Sciatic nerve (tissue), 2 donors: ENCODE measurements at regions not wholly inside any gene's neighbourhood (a gene's known extent, or its start where the extent isn't known, plus 50 kb on each side); places are given as distances from the start of the nearest gene placed in this dataset.

ENCODE experiments used
- ATAC-seq: fragments of 200-7000 bp; cut with Tn5 transposase; one replicate; pipeline ENCODE4 v1.9.1; 2020; ENCODE audit warnings: mild to moderate bottlenecking, moderate library complexity
- DNase-seq: peaks from one replicate; pipeline ENCODE4 v3.0.0-alpha.2; 2020; ENCODE audit warnings: low spot score
- intact Hi-C: fragments of 100-400 bp; cut with DNase I; formaldehyde crosslinking; loops from one replicate; pipeline ENCODE4 v1.14.2; 2022
- donor health status: DM: no; HTN: no; CAD: no.
- donor health status: DM: no; HTN: no; CAD: no.

- ATAC-seq, result no peak
- intact Hi-C loops, result no loop called here
- DNase-seq, result no peak
Measured at GRCh38 chr10:83959328-83959727, 180.0 kb upstream of the GHITM start.

DNA sequence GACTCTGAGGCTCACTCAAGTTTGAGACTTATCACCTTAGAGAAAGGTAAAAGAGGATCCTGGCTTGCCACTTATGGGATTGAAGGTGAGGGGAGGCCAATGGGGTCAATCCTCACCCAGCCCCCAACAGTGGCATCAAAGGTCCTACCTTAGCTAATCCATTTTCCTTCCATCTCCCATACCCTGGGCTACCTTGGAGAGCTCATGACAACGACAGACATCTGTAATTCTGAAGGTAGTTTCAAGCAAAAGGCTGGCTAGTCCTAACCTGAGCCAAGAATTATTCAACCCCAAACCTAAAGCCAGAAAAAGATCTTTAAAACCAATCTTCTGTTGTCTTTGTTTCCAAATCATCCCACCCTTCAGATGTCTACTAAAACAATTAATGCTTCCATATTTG lies 179.2 kb upstream of the GHITM start:
- ATAC-seq, result no peak
- intact Hi-C loops, result no loop called here

DNA sequence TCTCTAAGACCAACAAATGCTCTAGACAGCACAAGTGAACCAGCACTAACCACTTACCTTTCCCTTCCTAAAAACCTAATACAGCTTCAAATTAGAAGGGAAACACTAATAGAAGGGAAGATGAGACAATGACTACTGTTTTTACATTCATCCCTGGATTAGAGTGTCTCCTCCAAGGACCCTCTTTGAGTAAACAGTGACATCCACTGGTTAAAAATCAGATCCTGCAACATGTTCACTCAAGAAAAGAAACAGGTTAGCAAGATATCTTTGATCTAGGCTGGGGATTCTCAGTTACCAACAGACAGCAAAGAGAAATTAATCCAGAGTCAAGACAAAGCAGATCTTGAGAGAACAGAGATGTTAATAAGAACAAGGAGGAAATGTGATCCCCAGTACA lies 177.7 kb upstream of the GHITM start:
- DNase-seq, result no peak
- ATAC-seq, result no peak
- intact Hi-C loops, result no loop called here

More for the DNA sequence above, 179.2 kb upstream of the GHITM start:
- no peak for DNase-seq

DNA sequence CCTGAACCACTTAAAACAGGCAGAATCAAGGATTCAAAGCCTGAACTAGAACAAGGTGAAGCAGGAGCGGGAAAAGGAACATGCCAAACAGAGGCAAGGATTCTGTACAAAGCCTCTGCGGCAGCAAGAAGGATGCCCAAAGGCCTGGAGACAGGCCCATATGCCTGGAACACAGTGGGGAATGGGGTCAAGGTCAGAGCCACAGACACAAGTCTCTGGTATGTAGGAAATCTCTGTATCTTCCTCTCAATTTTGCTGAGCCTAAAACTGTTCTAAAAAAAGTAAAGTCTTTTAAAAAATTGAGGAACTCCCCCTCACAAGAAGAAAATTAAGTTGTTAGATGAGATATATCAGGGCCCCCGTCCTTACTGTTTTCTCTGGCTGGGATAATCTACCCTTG lies 175.9 kb upstream of the GHITM start:
- ATAC-seq (no peak), DNase-seq (no peak)
- intact Hi-C loops, result no loop called here

- DNase-seq (no peak), ATAC-seq (no peak)
- intact Hi-C loops, result no loop called here
Measured at GRCh38 chr10:83965473-83965872, 173.8 kb upstream of the GHITM start.

DNA sequence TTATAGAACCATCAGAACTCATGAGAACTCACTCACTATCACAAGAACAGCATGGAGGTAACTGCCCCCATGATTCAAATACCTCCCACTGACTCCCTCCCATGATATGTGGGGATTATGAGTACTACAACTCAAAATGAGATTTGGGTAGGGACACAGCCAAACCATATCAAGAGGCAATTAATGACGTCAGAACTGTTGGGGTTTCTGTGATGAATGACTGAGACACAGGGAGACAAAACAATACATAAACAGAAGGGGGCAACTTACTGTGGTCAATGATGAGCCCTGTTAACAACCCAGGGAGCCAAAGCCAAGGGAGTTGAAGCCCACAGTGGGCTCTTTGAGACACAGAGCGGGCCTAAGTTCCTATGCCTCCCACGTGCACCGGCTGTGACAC lies 171.3 kb upstream of the GHITM start:
- intact Hi-C loops, result no loop called here
- no peak for DNase-seq
- ATAC-seq, result no peak

GRCh38 chr10:83978681-83979383 lies 160.5 kb upstream of the GHITM start:
- ATAC-seq (no peak), DNase-seq (no peak)
- intact Hi-C loops, result no loop called here

- intact Hi-C loops, result no loop called here
- ATAC-seq (no peak), DNase-seq (no peak)
Measured at GRCh38 chr10:83982812-83983211, 156.5 kb upstream of the GHITM start.

- DNase-seq (no peak), ATAC-seq (no peak)
Measured at GRCh38 chr10:83983578-83984255, 155.6 kb upstream of the GHITM start.

DNA sequence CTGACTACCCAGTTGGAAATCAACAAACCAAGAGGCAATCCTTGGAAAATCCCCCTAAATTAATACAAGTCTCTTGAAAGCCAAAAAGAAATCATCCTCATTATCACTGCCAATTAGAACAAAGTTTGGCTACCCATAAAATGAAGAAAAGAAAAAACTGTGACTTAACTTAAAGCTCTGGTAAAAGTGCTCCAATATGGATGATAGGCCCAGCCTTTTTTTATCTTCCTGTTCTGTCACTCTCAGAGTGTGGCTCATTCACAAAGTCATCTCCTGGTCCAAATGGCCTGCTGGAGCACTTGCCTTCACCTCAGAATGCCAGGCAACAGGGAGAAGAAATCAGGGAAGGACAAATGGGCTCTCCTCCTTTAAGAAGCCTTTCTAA lies 155.1 kb upstream of the GHITM start:
- DNase-seq, result no peak
- intact Hi-C loops, result no loop called here
- ATAC-seq, result no peak

More at GRCh38 chr10:83983578-83984255, 155.6 kb upstream of the GHITM start:
- intact Hi-C loops, result no loop called here

DNA sequence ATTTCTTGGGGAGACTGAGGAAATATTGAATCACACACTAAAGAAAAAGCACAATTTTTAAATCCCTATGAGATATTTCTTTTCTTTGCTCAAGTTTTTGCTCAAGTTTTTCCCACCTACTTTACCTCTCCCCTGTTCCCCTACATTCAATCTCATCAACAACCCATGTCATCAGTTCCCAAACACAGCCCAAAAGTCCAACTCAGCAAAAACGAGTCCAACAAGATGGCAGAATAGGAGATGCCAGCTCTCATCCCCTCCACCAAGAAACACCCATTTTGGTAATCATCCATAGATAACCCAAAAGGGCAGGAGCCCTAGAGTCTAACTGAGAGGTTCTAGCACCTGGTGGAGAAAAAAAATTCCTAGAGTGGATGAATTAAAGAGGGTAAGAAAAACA lies 152.5 kb upstream of the GHITM start:
- intact Hi-C loops, result no loop called here
- no peak for DNase-seq
- ATAC-seq, result no peak

DNA sequence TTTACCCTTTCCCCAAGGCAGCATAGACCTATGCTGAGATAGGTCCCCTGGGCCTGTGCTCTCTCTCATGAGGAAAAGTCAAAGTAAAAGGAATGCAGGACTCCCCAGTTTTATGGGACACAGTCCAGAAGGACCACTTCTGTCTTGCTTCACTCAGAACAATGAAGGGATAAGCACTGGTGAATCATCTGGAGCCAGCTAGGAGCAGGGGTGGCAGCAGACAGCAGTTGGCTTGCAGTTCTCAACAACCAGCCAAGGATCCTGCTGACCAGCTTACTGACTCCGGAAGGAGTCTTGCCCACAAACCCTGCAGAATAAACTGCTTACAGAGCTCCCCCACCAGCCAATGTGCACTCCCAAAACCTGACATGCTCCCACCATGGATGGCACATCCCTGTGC lies 152.1 kb upstream of the GHITM start:
- DNase-seq (no peak), ATAC-seq (no peak)
- intact Hi-C loops, result no loop called here

- no peak for DNase-seq
- intact Hi-C loops, result no loop called here
- ATAC-seq, result no peak
Measured at GRCh38 chr10:83988435-83988834, 150.9 kb upstream of the GHITM start.

DNA sequence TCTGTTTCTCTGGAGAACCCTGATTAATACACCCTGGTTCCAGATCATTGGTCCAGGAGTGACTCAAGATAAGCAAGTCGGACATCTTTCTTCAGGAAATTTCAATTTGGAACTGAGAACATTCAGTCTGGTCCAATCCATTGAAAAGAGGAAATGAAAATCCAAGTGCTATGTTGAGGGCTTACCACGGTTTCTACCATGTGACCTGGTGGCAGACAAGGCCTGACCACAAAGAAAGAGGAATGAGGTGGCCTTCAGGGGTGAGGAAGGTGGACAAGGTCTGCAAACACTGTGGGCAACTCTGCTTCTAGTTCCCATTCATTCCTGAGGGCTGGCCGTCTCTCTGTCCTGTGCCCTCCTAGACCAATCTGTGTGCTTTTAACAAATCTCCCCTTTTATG lies 149.2 kb upstream of the GHITM start:
- DNase-seq, result no peak
- intact Hi-C loops, result no loop called here
- peak; percentile 52 for ATAC-seq

DNA sequence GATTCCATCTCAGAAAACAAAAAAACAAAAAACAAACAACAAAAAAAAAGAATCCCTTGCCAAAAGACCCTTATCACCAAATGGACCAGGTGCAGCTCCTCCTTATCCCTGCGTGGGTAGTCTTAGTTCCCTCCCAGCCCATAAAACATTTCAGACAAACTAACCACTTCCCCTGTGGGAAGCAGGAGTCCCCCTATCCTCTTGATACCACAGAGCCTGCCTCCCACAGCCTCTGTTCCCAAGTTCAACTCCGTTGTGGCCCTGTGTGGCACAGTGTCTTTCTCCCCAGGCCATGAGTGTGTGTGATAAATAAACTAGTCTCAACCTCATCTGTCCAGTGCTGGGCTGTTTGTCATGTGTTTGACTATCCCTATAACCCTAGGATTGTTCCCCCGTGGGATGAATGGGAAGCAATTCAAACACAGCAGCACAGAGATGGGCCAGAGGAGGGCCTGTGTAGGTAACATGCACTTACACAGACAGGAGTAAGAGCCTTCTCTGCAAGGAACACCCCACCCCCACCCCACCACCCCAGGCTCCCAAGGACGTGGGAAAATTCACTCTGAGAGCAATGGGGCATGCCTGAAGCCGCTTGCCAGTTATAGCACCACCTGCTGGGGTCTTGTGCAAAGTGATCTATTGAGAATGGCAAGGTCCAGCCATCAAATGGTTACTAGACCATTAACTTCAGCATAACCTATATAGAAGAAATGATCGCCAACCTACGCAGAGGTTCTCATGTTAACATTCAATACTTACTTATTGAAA lies 147.1 kb upstream of the GHITM start:
- ATAC-seq (no peak), DNase-seq (no peak)
- intact Hi-C loops, result no loop called here

DNA sequence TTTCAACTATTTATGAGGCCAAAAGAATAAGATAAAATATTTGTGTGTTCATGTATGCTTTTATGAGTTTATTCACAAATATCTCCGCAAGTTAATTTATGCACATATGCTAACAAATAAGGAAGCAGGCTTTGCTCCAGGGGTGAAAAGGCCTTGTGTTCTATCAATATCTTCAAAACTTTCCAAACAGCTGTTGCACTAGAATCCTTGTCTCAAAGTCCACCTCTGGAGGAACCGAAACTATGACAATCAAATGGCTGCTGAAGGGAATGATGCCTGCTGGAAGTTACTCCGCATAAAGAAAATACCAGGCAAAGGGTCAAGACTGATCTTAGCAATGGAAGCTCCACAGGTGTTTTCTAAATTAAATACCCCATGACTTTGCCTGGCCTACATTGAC lies 145.0 kb upstream of the GHITM start:
- ATAC-seq, result no peak
- DNase-seq, result no peak
- intact Hi-C loops, result no loop called here

DNA sequence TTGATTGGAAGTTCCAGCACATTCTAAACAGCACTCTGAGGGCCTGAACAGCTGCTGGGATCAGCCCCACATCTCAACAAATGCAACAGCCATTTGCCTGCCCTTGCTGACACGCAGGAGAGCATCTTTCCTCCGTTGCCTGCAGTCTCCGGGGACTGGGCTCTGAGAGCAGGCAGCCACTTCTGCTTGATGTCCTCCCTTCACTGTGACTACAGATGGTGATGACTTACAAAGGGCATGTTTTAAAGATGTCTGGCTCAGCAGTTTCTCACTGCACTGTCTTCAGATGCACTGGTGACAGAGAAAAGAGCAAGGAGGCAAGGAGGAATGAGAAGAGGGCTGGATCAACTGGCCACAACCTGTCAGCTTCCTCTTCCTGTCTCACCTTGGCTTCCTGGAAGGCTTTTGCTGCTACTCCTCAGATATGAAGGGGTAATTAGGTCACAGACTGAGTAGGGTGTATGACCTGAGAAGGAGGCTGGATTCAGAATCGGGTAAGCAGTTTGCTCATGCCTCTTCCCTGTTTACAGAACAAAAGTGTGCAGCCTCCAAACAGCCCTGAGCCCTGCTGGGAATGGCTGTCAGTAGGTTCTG lies 143.5 kb upstream of the GHITM start:
- intact Hi-C loops, result no loop called here
- no peak for ATAC-seq

GRCh38 chr10:84004221-84004620 lies 135.1 kb upstream of the GHITM start:
- ATAC-seq (no peak), DNase-seq (no peak)
- intact Hi-C loops, result no loop called here

More for the DNA sequence above, 143.5 kb upstream of the GHITM start:
- DNase-seq, result no peak

DNA sequence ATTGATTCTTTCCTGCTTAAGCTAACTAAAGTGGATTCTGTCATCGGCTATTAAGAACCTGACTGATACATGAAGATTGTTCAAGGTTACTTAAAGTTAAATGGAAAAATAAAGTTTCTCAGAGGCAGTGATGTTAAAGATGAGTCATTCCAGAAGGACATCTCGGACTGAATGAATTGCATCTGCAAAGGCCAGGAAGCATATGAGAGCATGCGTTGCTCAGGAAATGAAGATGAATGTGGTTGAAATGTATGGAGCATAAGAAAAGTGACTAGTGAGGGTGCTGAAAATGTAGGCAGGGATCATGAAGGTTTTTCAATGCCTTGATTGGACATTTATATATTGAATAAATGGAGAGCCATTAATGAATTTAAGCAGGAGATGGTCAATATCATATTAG lies 133.9 kb upstream of the GHITM start:
- intact Hi-C loops, result no loop called here
- no peak for ATAC-seq
- DNase-seq, result no peak

- DNase-seq (no peak), ATAC-seq (no peak)
- intact Hi-C loops, result no loop called here
Measured at GRCh38 chr10:84007482-84007881, 131.8 kb upstream of the GHITM start.
